Testis (tissue), 2 donors: ENCODE measurements at regions not wholly inside any gene's neighbourhood (a gene's known extent, or its start where the extent isn't known, plus 50 kb on each side); places are given as distances from the start of the nearest gene placed in this dataset.

ENCODE experiments used
- POLR2A ChIP-seq: fragments of 450-650 bp; IDR thresholded peaks from one replicate; pipeline ENCODE4 v1.6.1; 2017; ENCODE audit warnings: antibody characterized with exemption, mild to moderate bottlenecking, moderate library complexity
- TF ChIP-seq, protein P1 (sequence below), 3 experiments: fragments of 450-650 bp in 2 of 3; fragments of 200-600 bp in 1 of 3; sonication (generic) in 1 of 3; IDR thresholded peaks; one replicate each; pipeline ENCODE4 v1.5.1; 2016 to 2019; ENCODE audit warnings: antibody characterized with exemption in 3 of 3, mild to moderate bottlenecking in 2 of 3, moderate library complexity in 1 of 3

- TF ChIP-seq POLR2A: no peak
- TF ChIP-seq, protein P1, sequence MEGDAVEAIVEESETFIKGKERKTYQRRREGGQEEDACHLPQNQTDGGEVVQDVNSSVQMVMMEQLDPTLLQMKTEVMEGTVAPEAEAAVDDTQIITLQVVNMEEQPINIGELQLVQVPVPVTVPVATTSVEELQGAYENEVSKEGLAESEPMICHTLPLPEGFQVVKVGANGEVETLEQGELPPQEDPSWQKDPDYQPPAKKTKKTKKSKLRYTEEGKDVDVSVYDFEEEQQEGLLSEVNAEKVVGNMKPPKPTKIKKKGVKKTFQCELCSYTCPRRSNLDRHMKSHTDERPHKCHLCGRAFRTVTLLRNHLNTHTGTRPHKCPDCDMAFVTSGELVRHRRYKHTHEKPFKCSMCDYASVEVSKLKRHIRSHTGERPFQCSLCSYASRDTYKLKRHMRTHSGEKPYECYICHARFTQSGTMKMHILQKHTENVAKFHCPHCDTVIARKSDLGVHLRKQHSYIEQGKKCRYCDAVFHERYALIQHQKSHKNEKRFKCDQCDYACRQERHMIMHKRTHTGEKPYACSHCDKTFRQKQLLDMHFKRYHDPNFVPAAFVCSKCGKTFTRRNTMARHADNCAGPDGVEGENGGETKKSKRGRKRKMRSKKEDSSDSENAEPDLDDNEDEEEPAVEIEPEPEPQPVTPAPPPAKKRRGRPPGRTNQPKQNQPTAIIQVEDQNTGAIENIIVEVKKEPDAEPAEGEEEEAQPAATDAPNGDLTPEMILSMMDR (IDR thresholded peaks at IDR 0.05): no peak
These were observed 50.8 kb upstream of the INCENP start for GRCh38 chr11:62073061-62073460.
